ENCODE measurements at regions not wholly inside any gene's neighbourhood (a gene's known extent, or its start where the extent isn't known, plus 50 kb on each side); places are given as distances from the start of the nearest gene placed in this dataset.

DNA sequence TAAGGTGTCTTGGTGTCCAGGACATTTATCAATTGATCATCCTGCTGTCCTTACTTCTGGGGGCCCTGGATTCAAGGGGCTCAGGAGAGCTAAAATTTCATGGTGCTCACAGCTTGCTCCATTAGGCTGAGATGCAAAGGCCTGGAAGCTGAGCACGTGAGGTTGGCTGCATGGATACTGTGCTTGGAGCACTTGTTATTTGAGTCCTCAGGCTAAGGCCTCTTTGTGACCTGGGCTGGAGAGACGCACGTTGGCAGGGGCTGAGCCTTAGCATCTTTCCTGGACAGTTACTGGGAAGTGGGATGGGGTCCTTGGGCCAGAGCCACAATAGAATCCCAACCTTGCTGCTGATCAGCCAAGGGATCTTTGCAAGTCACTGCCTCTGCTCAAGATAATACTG lies 151.2 kb upstream of the HS6ST1 start:
- no peak for DNase-seq

DNA sequence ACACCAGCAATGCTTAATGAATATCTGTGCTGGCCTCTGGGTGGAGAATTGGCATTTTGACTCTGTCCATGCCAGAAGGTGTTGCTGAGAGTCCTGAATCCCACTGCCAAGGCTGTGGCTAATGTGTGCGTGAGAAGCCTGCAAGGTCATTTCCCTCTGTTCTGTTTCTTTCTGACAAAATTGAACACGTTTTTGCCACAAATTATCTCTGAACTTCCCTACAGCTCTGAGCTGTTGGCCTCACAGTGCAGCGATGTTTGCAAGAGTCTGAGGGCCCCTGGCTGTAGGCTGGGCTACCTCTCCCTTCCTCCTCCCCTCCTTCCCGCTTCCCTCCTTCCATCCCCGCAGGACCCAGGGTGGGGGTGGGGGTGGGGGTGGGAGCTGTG lies 154.1 kb upstream of the HS6ST1 start:
- DNase-seq: peak; percentile 39

- DNase-seq: peak; percentile 90
Measured at GRCh38 chr2:128473175-128474035, 154.7 kb upstream of the HS6ST1 start.

GRCh38 chr2:128474036-128474955 lies 155.6 kb upstream of the HS6ST1 start:
- no peak for DNase-seq

- DNase-seq: no peak
Measured at GRCh38 chr2:128474962-128475361, 156.3 kb upstream of the HS6ST1 start.

DNA sequence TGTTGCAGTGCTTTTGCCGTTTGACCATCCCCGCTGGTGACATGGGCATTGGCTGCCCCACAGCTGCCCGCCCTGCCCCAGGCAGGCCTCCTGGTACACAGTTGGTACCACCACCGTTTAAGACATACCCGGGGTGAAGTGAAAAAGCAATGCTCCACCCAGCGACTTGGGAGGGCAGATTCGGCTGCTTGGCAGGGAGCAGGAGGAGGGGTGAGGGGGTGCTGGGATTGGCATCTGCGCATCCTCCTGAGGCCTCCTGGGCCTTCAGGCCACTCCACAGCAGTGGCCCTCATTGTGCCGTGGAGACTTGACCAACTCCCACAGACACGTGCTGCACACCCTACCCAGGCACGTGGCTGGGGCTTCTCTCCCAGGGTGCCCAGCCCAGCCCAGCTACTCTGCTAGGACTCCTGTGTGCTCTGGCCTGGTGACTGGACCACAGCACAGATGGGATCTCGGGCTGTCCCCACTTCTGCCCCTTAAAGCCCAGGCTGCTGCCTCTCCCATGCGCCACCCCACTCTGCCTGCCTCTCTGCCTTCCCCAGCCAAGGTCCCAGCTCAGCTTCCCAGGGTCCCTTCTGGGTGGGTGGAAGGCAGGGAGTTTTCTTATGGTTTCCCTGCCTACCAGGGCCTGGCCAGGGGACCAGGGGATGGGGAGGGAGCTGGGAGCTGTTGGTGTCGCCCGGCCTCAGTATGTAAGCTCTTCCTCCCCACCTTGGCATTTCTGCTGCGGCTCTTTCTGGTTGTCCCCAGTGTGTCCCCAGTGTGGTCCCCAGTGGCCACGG lies 157.0 kb upstream of the HS6ST1 start:
- no peak for DNase-seq

DNA sequence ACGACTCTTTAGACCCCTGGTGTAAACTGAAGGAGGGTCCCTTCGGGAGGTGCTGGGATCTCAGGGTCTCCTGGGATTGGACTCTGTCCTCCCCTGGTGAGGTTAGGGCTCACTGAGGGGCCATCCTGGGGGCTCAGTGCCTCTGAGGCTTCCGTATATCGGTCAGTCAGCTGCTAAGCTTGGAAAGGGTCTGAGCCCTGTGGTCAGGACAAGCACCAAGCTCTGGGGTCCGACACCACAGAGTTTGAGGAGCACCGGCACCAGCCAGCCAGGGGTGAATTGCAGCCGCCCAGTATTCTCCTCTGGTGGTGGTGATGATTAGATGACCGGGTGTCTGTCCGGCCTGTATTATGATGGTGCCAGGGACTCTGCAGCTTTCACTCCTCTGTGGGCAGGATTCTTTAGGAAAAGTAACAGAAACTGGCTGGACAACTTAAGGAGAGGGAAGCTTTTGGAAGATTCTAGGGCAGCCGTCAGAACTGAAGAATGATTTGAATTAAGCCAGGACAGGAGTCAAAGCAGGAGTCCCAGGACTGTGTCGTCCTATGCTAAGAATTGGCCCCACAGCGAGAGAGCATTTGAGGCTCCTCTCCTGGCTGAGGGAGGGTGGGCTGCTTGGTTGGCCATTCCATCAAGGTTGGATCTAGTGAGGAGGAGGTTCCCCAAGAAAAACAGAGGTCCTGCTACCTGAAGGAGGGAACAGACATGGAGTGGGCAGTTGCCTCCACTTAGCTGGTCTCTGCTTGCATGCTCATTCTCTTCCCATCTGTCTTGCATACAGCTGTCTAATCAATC lies 158.6 kb upstream of the HS6ST1 start:
- DNase-seq: no peak

DNA sequence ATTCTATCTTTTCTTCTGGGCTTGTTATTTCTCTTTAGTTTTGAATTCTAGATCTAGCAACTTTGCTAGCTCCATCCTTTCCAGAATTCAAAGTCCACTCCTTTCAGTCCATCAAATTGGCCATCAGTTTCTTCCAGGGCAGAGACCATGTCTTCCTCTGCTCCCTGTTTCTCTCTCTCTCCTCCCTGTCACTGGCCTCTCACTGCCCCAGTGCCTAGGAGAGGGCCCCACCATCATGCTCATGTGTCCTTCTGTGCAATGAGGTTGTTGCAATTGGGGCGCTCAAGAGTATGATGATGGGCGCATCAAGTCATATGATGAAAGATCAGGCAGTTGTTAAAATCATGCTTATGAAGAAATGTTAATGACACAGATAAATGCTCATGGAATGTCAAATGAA lies 159.2 kb upstream of the HS6ST1 start:
- DNase-seq: no peak

DNA sequence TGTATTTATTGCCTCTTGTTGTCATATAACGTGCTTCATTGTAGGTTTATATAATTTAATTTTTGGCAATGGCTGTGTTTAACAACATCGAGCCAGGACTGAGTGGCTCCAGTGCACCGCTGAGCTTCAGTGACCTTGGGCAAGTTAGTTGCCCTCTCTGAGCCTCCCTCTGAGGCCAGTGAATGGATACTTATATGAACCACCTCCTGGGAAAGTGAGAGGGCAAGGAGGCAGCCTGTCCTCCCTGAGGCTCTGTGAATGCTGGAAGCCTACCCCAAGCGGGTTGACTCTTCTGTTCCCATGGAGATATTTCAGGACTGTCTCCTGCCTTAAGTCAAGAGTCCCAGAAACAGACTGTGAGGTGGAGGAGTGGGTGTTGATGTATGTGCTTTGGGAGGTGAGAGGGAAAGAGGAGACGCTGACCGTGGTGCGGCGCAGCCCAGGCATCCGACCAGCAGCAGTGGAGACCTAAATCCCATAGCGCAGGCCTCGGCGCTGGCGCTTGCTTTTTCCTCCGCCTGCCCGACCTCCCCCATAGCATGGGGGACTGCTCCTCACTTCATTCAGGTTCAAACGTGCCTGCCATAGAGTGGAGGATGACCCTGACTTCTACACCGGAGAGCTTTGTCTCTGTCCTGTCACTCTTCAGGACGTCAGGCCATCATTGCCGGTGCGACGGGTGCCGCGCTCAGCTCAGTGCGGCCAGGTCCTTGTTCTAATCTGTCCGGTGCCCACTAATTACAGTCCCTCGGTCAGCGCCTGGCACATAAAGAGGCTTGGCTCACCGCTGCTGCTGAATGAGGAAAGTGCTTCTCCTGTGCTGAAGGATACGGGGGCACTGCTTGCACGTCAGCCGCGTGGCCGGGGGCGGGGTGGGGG lies 167.3 kb upstream of the HS6ST1 start:
- no peak for DNase-seq

GRCh38 chr2:128486640-128487375 lies 168.1 kb upstream of the HS6ST1 start:
- DNase-seq: no peak

- no peak for DNase-seq
Measured at GRCh38 chr2:128487650-128488387, 169.2 kb upstream of the HS6ST1 start.

GRCh38 chr2:128488434-128488833 lies 169.8 kb upstream of the HS6ST1 start:
- DNase-seq: no peak

DNA sequence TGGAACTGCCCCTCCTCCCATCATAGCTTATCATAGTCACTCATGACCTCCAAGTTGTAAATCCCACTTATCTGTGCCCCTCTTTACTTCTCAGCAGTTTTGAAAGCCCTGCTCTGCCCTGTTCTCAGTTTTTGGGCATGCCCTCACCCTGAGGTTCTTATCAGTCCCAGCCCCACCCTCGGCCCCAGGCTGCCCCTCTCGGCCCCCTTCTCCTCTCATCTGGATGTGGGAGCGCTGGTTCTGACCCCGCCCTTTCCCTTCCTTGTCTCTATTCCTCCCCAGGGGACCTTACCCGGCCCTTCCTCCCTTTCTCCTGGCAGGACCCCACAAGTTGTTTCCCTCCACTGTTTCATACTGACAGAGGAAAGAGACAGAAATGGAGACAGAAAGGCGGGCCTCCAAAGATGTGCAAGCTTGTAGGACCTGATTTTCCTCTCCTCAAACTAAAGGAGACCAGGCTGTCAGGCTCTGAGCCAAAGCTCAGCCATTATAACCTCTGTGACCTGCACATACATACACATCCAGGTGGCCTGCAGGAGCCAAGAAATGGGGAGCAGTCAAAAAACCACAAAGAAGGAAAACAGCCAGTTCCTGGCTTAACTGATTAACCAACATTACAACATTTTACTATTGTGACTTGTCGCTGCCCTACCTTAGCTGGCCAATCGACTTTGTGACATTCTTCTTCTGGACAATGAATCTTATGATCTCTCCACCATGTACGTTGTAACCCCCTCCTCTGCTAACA lies 171.0 kb upstream of the HS6ST1 start:
- DNase-seq: no peak

DNA sequence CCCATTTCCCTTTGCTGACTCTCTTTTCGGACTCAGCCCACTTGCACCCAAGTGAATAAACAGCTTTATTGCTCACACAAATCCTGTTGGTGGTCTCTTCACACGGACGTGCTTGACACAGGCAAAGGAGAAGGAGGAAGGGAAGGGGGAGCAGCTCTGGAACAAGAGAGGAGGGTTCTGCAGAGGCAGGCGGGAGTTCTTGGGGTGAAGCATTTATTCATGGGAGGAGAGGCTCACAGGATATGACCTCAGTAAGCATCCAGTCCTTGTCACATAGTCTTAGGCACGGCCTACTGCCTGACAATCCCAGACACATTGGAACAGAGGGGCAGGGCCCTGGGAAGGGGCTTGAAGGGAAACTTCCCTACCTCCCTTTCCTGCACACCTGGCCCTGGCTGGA lies 171.7 kb upstream of the HS6ST1 start:
- no peak for DNase-seq

GRCh38 chr2:128490881-128491691 lies 172.4 kb upstream of the HS6ST1 start:
- DNase-seq: no peak

- DNase-seq: no peak
Measured at GRCh38 chr2:128491692-128492244, 173.1 kb upstream of the HS6ST1 start.
